Left ventricle myocardium inferior (tissue), 1 donor: ENCODE measurements at regions not wholly inside any gene's neighbourhood (a gene's known extent, or its start where the extent isn't known, plus 50 kb on each side); places are given as distances from the start of the nearest gene placed in this dataset.

ENCODE experiments used
- DNase-seq: peaks from one replicate; pipeline ENCODE4 v3.0.0-alpha.2; 2020
- H3K27ac ChIP-seq: fragments of 200-600 bp; replicated peaks from 2 replicates; pipeline ENCODE4 v1.8.0; 2021
- H3K27me3 ChIP-seq: fragments of 200-600 bp; 2 replicates; pipeline ENCODE4 v1.8.0; 2021; ENCODE audit warnings: low read depth
- H3K36me3 ChIP-seq: fragments of 200-600 bp; 2 replicates; pipeline ENCODE4 v1.8.0; 2021
- H3K4me1 ChIP-seq: fragments of 200-600 bp; 2 replicates; pipeline ENCODE4 v1.8.0; 2021
- H3K4me3 ChIP-seq: fragments of 200-600 bp; 2 replicates; pipeline ENCODE4 v1.8.0; 2021; ENCODE audit warnings: mild to moderate bottlenecking, moderate library complexity
- H3K9me3 ChIP-seq: fragments of 200-600 bp; replicated peaks from 2 replicates; pipeline ENCODE4 v1.8.0; 2021
- CTCF ChIP-seq: fragments of 200-600 bp; IDR thresholded peaks from 2 replicates; pipeline ENCODE4 v1.8.0; 2021; ENCODE audit warnings: antibody characterized with exemption, mild to moderate bottlenecking, borderline replicate concordance
- intact Hi-C: fragments of 100-400 bp; cut with micrococcal nuclease; formaldehyde crosslinking; loops from one replicate; pipeline ENCODE4 v1.11.0; 2022
- donor health status: DM: no; HTN: yes; CAD: no; lungs with severe emphysema.

- no peak for TF ChIP-seq CTCF
- Histone ChIP-seq H3K36me3 (no peaks in the 10 kb centered on the region), H3K4me1 (no peaks in the 10 kb centered on the region), H3K27me3 (no peaks in the 10 kb centered on the region), H3K9me3 (peaks cover 11% of the 10 kb centered on the region), H3K4me3 (no peak overlapping the region), H3K27ac (no peak overlapping the region)
- intact Hi-C loops: no loop called here
- no peak for DNase-seq
Observed at GRCh38 chr2:22274661-22275060, 1110.3 kb upstream of the KLHL29 start.

- peaks cover 12% of the 10 kb centered on the region for H3K4me1 ChIP-seq
- no peaks in the 10 kb centered on the region for H3K27me3 ChIP-seq
- TF ChIP-seq CTCF: no peak
- no peaks in the 10 kb centered on the region for H3K36me3 ChIP-seq
- no peak overlapping the region for H3K27ac ChIP-seq
- DNase-seq: no peak
- no peak overlapping the region for H3K4me3 ChIP-seq
- no peaks in the 10 kb centered on the region for H3K9me3 ChIP-seq
- intact Hi-C loops: no loop called here
Observed at GRCh38 chr2:22276696-22277095, 1108.3 kb upstream of the KLHL29 start.

DNA sequence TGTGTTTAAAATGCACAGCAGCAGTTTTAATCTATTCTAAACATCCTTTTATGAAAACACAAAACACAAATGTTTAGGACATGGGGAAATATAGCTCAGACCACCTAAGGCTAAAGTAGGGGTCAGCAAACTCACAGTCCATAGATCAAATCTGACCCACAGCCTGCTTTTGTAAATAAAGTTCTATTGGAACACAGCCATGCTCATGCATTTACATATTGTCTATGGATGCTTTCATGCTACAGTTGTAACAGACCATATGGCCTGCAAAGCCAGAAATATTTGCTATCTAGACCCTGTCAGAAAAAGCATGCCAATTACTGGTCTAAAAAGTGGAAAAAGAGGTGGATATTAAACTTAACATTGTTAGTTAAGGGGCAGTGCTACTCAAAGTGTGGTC is 1105.4 kb upstream of the KLHL29 start:
- H3K27ac ChIP-seq: no peak overlapping the region
- no peak for TF ChIP-seq CTCF
- H3K9me3 ChIP-seq: no peaks in the 10 kb centered on the region
- no peaks in the 10 kb centered on the region for H3K36me3 ChIP-seq
- peaks cover 14% of the 10 kb centered on the region for H3K4me1 ChIP-seq
- H3K4me3 ChIP-seq: no peak overlapping the region
- no peak for DNase-seq
- intact Hi-C loops: no loop called here
- no peaks in the 10 kb centered on the region for H3K27me3 ChIP-seq

DNA sequence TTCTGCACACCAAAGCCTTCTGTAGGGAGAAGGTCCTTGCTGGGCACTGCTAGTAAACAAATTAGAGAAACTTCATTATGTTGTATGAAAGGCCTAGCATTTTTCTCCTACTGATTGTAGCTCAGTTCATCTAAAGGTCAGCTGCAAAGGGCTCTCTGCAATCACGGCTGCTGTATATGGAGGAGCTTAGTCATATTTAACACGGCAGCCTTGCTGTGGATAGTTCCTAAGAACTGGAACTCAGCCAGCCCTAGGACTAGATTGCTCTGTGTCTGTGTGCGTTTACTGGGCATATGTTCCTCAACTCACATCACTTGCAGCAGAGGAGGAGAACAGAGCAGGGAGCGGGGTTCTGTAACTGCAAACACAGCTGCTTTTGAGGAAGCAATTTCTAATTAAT is 1103.9 kb upstream of the KLHL29 start:
- no peak overlapping the region for H3K27ac ChIP-seq
- H3K4me1 ChIP-seq: peaks cover 14% of the 10 kb centered on the region
- no peaks in the 10 kb centered on the region for H3K9me3 ChIP-seq
- H3K4me3 ChIP-seq: no peak overlapping the region
- TF ChIP-seq CTCF: no peak
- no peaks in the 10 kb centered on the region for H3K36me3 ChIP-seq
- no peaks in the 10 kb centered on the region for H3K27me3 ChIP-seq
- DNase-seq: no peak
- intact Hi-C loops: no loop called here

DNA sequence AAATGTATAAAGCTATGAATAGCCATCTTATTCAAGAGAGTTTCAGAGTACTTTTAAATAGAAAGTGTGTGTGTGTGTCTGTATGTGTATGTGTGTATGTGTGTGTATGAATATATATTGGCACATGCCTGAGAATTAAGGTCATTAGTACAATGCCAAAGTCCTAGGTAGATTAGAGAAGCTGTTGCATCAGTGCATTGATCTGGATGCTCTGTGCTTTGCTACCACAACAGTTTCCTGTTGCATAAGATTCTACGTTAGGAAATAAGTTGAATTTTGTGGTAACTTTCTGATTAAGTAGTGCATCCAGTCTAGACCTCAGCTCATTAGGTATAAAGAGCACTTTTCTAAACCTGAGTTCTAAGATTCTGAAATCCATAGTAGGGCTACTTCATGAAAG is 1102.8 kb upstream of the KLHL29 start:
- TF ChIP-seq CTCF: no peak
- peaks cover 14% of the 10 kb centered on the region for H3K4me1 ChIP-seq
- no peak overlapping the region for H3K27ac ChIP-seq
- no peak overlapping the region for H3K4me3 ChIP-seq
- H3K27me3 ChIP-seq: no peaks in the 10 kb centered on the region
- no peaks in the 10 kb centered on the region for H3K36me3 ChIP-seq
- intact Hi-C loops: no loop called here
- no peaks in the 10 kb centered on the region for H3K9me3 ChIP-seq
- DNase-seq: no peak

- Histone ChIP-seq H3K4me1 (peaks cover 14% of the 10 kb centered on the region), H3K4me3 (no peak overlapping the region), H3K9me3 (no peaks in the 10 kb centered on the region), H3K36me3 (no peaks in the 10 kb centered on the region), H3K27me3 (no peaks in the 10 kb centered on the region), H3K27ac (no peak overlapping the region)
- no peak for TF ChIP-seq CTCF
- no peak for DNase-seq
- intact Hi-C loops: no loop called here
Observed at GRCh38 chr2:22282916-22283315, 1102.1 kb upstream of the KLHL29 start.
